ENCODE measurements at regions not wholly inside any gene's neighbourhood (a gene's known extent, or its start where the extent isn't known, plus 50 kb on each side); places are given as distances from the start of the nearest gene placed in this dataset.

GRCh38 chr13:80227645-80228044 lies 113.3 kb downstream of the SPRY2 start:
- TF ChIP-seq SIN3A (IDR thresholded peaks at IDR 0.05; ENCODE audit: borderline replicate concordance, insufficient read depth, low read length), result no peak
- TF ChIP-seq FOXP2 (optimal IDR thresholded peaks at IDR 0.05; ENCODE audit: borderline replicate concordance, extremely low read depth, extremely low read length, insufficient read depth), result no peak

- TF ChIP-seq TAF1 (IDR thresholded peaks at IDR 0.05; ENCODE audit: borderline replicate concordance, insufficient read depth, low read length) (no peak), SIN3A (IDR thresholded peaks at IDR 0.05; ENCODE audit: borderline replicate concordance, insufficient read depth, low read length) (no peak), POLR2AphosphoS5 (IDR thresholded peaks at IDR 0.05; ENCODE audit: low read depth, low read length) (no peak), FOXP2 (optimal IDR thresholded peaks at IDR 0.05; ENCODE audit: borderline replicate concordance, extremely low read depth, extremely low read length, insufficient read depth) (no peak), REST (IDR thresholded peaks at IDR 0.05; ENCODE audit: insufficient read depth in 1 of 2, low read depth in 2 of 2, low read length in 2 of 2) (no peak)
Measured at GRCh38 chr13:80226645-80227044, 114.3 kb downstream of the SPRY2 start.

- no peak for TF ChIP-seq FOXP2 (optimal IDR thresholded peaks at IDR 0.05; ENCODE audit: borderline replicate concordance, extremely low read depth, extremely low read length, insufficient read depth)
- TF ChIP-seq POLR2AphosphoS5 (IDR thresholded peaks at IDR 0.05; ENCODE audit: low read depth, low read length), result no peak
- no peak for TF ChIP-seq REST (IDR thresholded peaks at IDR 0.05; ENCODE audit: insufficient read depth in 1 of 2, low read depth in 2 of 2, low read length in 2 of 2)
- no peak for TF ChIP-seq SIN3A (IDR thresholded peaks at IDR 0.05; ENCODE audit: borderline replicate concordance, insufficient read depth, low read length)
- no peak for TF ChIP-seq TAF1 (IDR thresholded peaks at IDR 0.05; ENCODE audit: borderline replicate concordance, insufficient read depth, low read length)
Measured at GRCh38 chr13:80224468-80224867, 116.5 kb downstream of the SPRY2 start.

GRCh38 chr13:80217614-80218456 lies 123.1 kb downstream of the SPRY2 start:
- TF ChIP-seq SIN3A (IDR thresholded peaks at IDR 0.05; ENCODE audit: borderline replicate concordance, insufficient read depth, low read length) (0 out of 2 replicates have a peak, but pooled peaks have one; percentile 24), REST (IDR thresholded peaks at IDR 0.05; ENCODE audit: insufficient read depth in 1 of 2, low read depth in 2 of 2, low read length in 2 of 2) (no peak)

DNA sequence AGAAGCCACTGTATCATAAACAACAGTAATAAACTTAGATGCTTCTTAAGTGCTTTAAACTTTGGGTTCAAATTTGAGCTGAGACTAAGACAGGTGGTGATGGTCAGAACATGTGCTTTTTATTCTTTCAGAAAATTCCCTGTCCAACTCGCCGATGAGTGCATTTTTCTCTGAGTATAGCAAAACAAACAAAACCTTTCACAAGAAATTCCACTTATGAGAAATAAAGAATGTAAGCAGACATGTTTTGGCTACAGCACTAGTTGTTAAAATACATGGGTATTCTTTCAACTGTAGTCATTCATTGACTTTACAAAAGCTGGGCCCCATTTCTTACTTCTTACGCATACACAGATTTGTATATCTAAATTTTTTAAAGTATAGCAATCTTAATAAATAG lies 125.6 kb downstream of the SPRY2 start:
- TF ChIP-seq POLR2AphosphoS5 (IDR thresholded peaks at IDR 0.05; ENCODE audit: low read depth, low read length) (no peak), REST (IDR thresholded peaks at IDR 0.05; ENCODE audit: insufficient read depth in 1 of 2, low read depth in 2 of 2, low read length in 2 of 2) (no peak), SIN3A (IDR thresholded peaks at IDR 0.05; ENCODE audit: borderline replicate concordance, insufficient read depth, low read length) (no peak), FOXP2 (optimal IDR thresholded peaks at IDR 0.05; ENCODE audit: borderline replicate concordance, extremely low read depth, extremely low read length, insufficient read depth) (no peak), TAF1 (IDR thresholded peaks at IDR 0.05; ENCODE audit: borderline replicate concordance, insufficient read depth, low read length) (no peak)

Data from PFSK-1 (cell line).